Astrocyte (in vitro differentiated cells and primary cell): ENCODE measurements at regions not wholly inside any gene's neighbourhood (a gene's known extent, or its start where the extent isn't known, plus 50 kb on each side); places are given as distances from the start of the nearest gene placed in this dataset.

ENCODE experiments used
- CTCF ChIP-seq: IDR thresholded peaks from 2 replicates; pipeline ENCODE4 v1.5.1; 2011; ENCODE audit warnings: low read depth, mild to moderate bottlenecking, inconsistent platforms, low read length, moderate library complexity; ENCODE audit not compliant: insufficient read depth
- EZH2 ChIP-seq: IDR thresholded peaks from 2 replicates; pipeline ENCODE4 v1.6.1; 2012; ENCODE audit warnings: mild to moderate bottlenecking, low read length, inconsistent platforms; ENCODE audit not compliant: insufficient read depth

GRCh38 chr15:69783211-69783610 lies 314.5 kb downstream of the TLE3 start:
- TF ChIP-seq EZH2 (no peak), CTCF (no peak)
